ENCODE measurements at regions not wholly inside any gene's neighbourhood (a gene's known extent, or its start where the extent isn't known, plus 50 kb on each side); places are given as distances from the start of the nearest gene placed in this dataset.
A peak's percentile ranks its signal among the peaks of the same experiment; 100 is the strongest.
"Not testable (repeated sequence)": the region's sequence is repeated elsewhere in the genome, so short reads cannot be mapped to it uniquely, and the experiment has no call there.

DNA sequence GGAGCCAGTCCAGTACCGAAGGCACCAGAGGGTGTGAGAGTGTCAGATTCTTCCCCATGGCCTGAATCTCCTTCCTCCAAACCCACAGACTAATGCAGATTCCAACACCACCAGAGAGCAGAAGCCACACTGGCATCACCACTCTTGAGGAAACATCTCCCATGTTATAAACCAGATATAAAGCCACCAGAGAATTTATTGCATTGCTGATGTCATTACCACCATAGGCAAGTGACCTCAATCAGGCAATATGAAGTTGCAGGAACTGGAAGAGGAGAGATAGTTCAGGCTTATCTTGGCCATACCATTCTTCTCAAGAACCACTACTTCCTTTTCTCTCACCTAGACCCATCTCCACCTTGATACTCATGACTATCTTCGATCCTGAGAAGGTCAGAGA is 653.4 kb downstream of the TMEM121 start:
- no peak for DNase-seq

DNA sequence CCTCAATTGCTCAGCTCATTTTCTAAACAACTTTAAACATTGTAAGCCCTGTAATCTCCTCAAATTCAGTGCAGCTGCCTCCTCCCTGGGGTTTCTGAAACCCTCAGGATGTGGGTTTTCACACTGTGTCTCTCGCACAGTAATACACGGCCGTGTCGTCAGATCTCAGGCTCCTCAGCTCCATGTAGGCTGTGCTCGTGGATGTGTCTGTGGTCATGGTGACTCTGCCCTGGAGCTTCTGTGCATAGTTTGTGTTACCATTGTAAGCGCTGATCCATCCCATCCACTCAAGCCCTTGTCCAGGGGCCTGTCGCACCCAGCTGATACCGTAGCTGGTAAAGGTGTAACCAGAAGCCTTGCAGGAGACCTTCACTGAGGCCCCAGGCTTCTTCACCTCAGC is 658.4 kb downstream of the TMEM121 start:
- DNase-seq = not testable (repeated sequence)

DNA sequence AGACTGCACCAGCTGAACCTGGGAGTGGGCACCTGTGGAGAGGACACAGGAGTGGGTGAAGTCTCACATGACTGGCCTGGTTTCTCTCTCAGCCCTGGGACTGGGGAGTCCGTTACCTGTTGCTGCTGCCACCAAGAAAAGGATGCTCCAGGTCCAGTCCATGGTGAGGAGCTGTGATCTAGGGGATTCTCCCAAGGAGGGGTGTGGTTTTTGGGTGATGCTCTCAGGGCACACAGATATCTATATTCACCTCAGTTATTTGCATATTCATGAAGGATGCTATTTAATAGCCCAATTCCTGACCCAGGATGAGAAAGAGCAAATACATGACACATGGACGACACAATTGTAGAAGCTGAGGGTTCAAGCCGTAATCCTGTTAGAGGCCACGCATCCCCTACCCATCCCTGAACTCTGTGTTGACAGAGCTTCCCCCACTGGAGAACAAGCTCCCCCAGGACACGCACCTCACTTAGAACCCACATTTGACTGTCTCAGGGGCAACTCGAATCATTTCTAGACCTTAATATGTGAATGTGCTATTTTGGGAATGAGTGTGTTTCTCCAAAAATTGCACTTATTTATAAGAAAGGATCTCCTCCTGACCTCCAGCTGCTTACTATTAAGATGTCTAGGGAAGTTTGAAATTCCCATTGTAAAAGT is 658.9 kb downstream of the TMEM121 start:
- DNase-seq = not testable (repeated sequence)

DNA sequence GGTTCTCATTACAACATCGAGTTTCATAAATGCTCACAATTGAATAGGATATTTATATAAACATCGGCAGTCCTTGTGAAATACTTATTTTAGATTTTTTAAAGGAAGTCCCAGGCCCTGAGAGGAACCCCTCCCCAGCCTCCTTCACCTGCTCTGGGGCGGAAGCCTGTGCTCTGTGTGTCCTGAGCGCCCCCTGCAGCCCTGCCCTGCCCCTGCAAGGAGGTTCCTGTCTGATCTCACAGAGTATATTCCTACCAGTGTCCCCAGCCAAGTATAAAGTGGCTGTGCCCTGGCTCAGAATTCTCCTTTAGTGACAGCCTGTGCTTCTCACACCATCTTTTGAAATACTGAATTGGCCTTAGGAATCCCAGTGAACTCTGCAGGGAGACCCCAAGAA is 659.5 kb downstream of the TMEM121 start:
- no peak for DNase-seq

DNA sequence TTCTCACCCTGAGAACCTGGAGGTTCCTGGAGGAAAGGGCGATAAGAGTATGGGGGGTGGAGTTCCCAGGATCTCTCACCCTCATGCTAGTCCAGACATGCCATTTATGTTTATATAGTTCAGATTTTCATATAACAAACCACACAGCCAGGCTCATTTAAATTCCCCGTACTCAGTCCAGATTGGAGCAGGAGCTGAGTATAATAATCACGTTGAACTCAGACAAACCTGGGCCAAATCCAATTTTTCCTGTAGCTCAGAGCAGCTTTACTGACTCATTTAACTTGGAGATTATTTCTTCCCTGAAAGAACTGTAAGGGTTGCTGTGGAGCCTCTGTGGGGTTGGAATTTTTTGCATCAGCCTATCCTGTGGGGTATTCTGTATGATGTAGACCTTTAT is 660.8 kb downstream of the TMEM121 start:
- no peak for DNase-seq

DNA sequence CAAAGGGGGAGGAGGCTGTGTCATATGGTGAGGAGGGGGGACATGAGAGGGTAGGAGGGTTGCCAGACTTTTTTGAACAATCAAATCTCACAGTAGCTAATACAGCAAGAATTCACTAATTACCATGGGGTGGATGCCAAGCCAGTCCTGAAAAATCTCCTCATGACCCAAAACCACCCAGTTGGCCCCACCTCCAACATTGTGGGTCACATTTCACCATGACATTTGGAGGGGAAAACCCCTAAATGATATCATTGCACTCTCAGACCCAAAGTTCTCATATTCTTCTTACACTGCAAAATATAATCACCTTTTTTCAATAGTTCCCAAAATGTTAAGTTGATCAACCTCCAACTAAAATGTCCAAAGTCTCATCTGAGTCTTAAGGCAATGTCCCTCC is 666.3 kb downstream of the TMEM121 start:
- DNase-seq = not testable (repeated sequence)

DNA sequence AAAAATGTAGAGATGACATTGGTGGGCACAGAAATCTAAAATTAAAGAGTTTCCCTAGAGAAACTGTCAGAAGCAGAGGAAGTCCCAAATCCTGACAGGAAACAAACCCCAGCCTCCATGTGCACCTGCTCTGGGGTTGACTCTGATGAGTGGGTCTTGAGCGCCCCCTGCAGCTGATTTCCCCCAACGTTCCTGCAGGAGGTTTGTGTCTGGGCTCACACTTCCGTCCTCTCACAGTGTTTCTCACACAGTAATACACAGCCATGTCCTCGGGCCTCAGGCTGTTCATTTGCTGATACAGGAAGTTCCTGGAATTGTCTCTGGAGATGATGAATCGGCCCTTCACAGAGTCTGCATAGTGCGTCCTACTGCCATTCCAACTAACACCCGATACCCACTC is 670.1 kb downstream of the TMEM121 start:
- DNase-seq = peak in 1 of 2 experiments; percentile 9

DNA sequence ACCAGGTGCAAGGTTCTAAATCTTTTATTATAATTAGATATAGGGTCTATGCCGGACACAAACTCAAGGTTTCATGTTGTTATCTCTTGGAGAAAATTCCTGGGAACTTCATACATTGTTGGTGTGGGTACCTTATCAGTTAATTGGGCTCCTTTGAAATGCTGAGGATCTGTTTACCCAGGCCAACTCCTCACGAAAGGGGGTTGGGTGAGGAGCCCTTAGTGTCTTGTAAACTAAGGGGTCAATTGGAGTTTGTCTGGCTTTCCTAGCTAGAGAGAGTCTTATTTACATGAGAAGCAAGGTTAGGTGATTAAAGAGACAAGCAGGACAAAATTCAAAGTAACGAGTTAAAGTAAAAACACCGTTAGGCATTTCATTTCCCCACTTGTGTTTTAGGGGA is 670.9 kb downstream of the TMEM121 start:
- not testable (repeated sequence) for DNase-seq

DNA sequence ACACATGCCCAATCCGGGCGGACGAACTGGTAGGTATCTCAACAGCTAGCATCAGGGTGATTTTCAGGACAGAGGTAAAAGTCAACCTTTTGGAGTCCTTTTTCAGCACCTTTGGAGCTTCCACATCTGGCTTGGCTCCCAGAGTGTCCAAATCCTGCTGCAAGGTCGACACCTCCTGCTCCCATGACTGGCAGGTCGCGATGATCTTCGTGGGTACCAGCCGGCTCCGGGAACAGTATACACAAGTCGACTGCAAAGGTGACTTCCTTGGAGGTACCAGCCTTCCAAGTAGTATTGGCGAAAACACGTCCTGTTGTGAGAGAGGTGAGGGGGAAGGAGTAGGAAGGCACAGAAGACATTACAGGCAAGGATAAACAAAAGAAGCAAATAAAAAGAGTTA is 672.7 kb downstream of the TMEM121 start:
- no peak for DNase-seq

DNA sequence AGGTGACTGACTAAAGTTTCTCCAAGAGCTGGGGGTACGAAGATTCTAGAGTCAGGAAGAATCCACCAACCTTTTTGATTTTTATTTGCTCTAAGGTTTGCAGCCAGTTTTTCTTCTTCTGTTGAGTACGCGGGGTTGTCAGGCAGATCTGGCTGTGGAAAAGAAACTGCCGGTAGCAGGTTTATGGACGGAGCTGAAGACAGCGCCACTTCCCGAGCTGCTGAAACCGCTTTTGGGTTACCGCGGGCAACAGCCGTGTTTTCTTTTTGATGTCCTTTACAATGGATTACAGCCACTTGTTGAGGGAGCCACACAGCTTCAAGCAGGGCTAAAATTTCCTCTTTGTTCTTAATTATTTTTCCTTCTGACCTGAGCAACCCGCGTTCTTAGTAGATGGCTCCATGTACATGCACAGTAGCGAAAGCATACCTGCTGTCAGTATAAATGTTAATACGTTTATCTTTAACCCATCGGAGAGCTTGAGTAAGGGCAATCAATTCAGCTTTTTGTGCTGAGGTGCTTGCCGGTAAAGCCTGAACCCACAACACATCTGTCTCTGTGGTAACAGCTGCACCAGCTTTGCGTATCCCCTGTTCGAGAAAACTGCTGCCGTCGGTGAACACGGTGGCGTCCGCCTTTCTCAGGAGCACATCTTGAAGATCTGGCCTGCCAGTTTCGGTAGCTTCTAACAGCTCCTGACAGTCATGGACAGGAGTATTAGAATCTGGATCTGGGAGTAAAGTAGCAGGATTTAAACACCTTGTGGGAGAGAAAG is 674.3 kb downstream of the TMEM121 start:
- no peak for DNase-seq

DNA sequence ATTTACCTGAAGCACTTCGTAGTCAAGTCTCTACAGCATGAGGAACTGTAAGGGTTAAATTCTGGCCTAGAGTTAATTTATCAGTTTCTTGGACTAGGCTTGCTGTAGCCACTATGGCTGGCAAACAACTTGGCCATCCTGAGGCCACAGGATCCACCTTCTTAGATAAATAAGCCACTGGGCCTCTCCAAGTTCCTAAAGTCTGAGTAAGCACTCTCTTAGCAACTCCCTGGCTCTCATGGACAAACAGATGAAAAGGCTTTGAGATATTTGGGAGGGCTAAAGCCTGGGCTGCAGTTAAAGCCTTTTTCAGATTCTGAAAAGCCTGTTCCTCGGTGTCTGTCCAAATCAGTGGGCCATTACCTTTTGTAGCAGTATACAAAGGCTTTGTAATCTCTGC is 675.0 kb downstream of the TMEM121 start:
- no peak for DNase-seq

DNA sequence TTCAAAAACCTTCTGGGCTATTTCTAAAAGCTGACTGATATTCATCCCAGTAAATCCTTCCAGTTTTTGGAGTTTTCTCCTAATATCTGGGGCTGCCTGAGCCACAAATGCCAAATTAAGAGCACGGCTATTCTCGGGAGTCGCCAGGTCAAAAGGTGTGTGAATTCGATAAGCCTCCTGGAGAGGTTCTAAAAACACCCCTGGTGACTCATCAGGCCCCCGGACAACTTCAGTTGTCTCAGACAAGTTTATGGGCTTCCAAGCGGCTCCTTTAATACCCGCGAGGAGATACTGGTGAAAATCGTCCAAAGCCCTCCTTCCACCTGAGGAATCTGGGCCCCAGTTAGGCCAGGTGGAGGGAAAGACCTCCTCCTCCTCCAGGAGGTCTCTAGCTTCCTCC is 677.1 kb downstream of the TMEM121 start:
- no peak for DNase-seq

DNA sequence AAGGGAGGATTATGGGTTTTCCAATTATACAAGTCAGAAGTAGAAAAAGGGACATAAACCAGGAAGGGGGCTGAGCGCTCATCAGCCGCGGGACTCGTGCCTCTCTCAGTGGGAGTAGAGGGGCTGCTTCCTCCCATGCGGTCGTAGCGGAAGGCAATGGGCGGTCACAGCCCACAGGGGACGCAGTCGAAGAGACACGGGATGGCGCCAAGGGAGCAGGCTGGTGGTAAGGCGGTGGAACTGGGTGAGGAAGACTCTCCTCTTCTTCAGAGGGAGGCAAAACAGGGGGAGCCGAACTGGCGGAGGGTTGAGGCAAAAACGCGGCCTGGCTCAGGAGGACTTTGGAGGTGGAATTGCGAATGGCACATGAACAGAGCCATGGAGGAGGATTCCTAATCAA is 677.7 kb downstream of the TMEM121 start:
- DNase-seq = no peak

DNA sequence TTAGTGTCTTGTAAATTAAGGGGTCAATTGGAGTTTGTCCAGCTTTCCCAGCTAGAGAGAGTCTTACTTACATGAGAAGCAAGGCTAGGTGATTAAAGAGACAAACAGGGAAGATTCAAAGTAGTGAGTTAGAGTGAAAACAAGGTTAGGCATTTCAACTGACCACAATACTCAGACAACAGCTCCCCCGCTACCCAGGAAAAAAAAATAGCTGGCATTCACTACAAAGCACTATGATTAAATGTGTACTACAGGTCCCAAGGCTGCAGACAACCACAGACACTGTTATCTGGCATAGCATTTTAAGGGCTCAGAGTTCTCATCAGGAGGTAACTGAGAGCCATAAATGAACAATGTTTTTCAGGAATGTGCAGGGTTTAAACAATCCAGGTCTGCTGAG is 680.9 kb downstream of the TMEM121 start:
- DNase-seq = no peak

DNA sequence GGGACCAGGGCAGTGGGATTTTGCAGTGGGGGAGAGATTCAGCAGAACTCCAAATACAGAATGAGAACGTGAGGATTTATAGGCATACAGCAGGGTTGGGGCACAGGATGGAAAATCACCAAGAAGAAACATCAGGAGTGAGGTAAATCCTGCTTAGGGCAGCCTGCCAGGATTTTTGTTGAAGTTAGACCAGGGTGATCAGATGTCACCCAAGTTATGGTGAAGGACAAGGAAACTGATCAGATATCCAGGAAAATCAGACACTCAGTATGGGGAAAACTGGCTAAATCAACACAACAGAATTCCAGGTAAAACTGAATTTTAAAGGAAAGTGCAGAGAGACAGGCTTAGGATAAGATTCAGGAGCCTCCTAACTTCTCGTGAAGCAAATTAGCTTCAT is 682.4 kb downstream of the TMEM121 start:
- DNase-seq = no peak

DNA sequence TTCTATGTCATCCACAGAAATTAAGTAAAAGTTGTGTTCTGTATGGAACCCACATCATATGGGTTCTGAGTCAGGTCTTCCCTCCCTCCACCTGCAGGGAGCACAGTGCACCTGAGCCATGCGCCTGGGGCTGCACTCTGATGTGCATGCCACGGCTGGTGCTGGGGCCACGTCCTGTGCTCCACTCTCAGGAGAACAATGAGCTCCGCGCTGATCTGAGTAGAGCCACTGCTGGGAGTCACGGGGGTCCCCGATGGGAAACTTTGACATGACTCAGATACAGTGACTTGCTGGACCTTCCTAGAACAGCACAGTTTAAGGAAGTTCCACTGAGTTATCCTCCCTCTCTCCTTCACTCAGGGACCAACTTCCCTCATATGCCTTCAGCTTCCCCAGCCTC is 683.4 kb downstream of the TMEM121 start:
- no peak for DNase-seq

DNA sequence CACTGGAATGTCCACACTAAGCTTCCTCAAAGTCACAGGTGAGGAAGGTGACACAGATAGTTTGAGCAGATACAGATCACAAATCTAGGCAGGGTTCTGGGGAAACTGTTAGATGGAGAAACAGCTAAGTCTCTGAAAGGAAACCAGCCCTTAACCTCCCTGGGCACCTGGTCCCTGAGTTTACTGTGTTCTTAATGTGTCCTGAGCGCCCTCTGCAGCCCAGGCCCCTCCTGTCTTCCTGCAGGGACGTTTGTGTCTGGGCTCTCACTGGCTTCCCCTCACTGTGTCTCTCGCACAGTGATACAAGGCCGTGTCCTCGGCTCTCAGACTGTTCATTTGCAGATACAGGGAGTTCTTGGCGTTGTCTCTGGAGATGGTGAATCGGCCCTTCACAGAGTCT is 684.3 kb downstream of the TMEM121 start:
- DNase-seq = peak in 1 of 2 experiments; percentile 13

DNA sequence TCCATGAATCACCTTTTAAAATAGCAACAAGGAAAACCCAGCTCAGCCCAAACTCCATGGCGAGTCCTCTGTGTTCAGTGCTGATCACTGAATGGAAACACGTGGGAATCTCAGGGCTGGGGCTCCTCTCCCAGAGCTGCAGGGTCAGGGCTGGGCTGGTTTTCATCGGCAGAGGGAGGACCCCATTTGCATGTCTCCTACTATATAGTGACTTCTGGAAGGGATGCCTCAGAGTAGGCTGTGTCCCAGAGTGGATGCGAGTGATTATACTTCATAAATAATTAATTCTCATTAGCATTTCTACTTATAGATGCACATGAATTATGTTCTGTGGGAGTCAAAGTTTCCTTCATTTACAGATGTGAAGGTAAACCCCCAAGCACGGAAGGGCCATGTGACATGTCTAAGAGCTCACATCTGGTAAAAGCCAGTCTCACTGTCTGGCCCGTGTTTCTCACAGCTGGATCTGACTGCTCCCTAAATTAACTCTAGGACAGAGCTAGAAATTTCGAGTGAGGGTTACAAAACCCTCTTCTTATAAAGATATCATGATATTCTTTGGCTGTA is 685.0 kb downstream of the TMEM121 start:
- DNase-seq = no peak

DNA sequence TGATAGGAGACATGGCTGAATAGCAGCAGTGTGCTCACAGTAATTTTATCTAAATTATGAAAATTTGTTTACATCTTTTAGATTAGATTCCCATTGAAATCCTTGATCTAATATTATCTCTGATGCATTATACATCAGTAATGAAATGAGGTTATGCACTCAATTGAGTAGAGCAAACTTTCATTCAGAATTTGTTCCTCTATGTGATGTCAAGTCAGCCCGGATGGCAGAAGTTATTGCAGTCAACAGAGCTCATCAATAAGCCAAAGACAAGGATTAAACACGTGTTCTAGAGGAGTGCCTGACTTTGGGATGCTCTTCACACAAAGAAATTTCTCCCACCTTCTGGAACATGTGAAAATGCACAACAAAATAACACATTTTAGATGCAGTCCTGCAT is 688.8 kb downstream of the TMEM121 start:
- no peak for DNase-seq

DNA sequence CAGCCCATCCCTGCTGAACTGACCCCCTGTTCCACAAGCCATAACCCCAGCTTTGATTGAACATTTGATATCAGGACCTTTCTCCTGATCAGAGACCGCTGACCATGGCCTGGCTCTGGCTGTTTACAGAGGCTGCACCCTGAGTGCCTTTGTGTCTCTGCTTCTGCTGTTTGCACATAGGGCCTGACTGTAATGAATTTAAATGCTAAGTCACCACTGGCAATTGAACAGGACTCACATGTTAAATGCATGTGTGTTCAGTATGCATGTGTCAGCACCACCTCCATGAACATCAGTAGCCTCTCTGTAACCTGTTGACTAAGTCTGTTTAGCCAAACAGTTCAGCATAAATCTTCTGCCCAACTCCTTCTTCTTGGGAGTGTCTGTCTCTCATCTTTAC is 690.3 kb downstream of the TMEM121 start:
- DNase-seq = no peak

DNA sequence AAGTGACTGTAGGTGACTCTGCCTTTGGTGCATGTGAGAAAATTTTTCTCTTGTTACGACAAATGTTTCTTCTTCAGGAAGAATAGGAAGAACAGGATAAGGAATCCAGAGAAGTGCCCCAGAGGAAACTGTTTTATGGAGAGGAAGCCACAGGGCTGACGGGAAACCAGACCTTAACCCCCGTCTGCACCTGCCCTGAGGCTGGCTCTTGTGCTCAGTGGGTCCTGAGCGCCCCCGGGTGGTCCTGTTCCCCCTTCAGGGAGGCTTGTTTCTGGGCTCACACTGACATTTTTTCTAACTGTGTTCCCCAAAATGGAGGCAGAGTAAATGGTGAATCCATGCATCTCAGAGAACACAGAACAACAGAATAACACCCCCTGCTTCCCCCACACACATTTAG is 691.8 kb downstream of the TMEM121 start:
- no peak for DNase-seq

DNA sequence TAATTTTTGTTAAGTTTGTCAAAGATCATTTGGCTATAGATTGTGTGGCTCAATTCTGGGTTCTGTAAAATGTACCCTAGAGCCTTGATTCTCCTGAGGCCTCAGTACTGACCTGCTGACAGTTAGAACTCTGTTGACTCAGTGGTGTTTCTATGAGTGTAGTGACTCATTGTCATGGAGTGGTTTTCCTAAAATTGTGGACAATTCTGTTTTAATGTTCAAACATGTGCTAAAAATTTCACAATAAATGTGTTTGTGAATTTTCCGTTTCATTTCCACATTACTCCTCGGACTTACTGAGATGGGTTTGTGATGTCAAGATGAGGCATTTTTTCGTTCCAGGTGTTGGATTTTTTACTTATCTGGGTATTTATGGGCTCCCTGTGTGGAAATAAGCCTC is 695.9 kb downstream of the TMEM121 start:
- no peak for DNase-seq

DNA sequence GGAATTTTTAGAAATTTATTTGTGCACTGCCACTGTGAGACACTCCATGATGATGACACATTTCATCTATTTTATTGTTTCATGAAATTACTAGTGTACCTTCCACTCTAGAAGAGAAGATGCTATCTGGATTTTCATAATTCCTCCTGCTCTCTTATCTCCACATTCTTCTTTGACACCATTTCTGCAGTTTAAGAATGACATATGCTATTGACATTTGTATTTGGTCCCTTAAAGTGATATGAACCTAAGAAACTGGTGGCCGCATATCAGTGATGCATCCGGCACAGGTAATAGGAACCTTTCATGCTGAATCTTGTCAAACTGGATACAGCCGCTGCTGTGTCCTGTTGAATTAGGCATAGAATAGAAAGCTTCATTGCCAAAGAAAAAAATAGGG is 696.3 kb downstream of the TMEM121 start:
- DNase-seq = no peak

DNA sequence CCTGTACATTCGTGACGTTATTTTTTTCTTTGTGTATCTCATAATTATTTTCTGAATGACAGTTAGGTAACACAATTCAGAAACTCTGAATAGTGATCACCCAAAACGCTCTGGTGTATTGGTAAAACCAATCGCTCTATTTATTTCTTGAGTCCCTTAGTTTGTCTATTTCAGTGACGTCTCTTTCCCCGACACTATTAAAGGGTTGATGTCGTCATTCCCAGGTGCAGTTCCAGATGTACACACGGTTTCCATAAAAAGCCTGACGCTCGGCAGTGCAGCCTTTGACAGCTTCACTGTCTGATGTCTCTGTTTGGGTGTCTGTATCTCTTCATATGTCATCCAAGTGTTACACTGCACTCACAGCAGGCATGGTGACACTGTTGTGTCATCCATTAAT is 701.4 kb downstream of the TMEM121 start:
- DNase-seq = no peak

Measured in NCI-H1930 (cell line).